Fibroblast of the aortic adventitia (primary cell): ENCODE measurements at regions not wholly inside any gene's neighbourhood (a gene's known extent, or its start where the extent isn't known, plus 50 kb on each side); places are given as distances from the start of the nearest gene placed in this dataset.

Experiments
- DNase-seq: peaks from one replicate; pipeline ENCODE4 v3.0.0-alpha.2; 2010; ENCODE audit warnings: low read depth
- H3K4me3 ChIP-seq: 2 replicates; pipeline ENCODE4 v1.5.1; 2011; ENCODE audit warnings: low read depth, mild to moderate bottlenecking, control low read depth, low read length, moderate library complexity
- TF ChIP-seq, protein P1 (sequence below): IDR thresholded peaks from 2 replicates; pipeline ENCODE4 v1.5.1; 2011; ENCODE audit warnings: mild to moderate bottlenecking, low read length, control low read depth, inconsistent platforms; ENCODE audit not compliant: insufficient read depth

DNA sequence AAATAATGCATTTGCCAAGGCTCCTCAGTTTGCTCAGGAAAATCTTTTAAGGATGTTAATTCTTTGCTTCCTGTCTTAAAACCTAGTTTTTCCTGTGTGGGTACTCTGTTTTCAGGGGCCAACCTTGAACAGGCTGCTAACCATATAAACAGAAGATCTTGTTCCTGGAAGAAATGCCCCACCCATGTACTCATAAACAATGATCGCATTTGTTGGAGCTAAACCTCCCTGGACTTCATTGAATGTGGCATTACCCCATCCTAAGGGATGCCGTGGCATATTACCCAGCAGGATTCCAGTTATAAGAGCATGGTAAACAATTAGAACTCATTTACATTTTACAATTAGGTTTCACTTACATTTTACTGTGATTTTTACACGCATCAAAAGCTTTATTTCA is 436.0 kb downstream of the ZNF608 start:
- TF ChIP-seq, protein P1, sequence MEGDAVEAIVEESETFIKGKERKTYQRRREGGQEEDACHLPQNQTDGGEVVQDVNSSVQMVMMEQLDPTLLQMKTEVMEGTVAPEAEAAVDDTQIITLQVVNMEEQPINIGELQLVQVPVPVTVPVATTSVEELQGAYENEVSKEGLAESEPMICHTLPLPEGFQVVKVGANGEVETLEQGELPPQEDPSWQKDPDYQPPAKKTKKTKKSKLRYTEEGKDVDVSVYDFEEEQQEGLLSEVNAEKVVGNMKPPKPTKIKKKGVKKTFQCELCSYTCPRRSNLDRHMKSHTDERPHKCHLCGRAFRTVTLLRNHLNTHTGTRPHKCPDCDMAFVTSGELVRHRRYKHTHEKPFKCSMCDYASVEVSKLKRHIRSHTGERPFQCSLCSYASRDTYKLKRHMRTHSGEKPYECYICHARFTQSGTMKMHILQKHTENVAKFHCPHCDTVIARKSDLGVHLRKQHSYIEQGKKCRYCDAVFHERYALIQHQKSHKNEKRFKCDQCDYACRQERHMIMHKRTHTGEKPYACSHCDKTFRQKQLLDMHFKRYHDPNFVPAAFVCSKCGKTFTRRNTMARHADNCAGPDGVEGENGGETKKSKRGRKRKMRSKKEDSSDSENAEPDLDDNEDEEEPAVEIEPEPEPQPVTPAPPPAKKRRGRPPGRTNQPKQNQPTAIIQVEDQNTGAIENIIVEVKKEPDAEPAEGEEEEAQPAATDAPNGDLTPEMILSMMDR = no peak
- DNase-seq = no peak
- no peak overlapping the region for H3K4me3 ChIP-seq

DNA sequence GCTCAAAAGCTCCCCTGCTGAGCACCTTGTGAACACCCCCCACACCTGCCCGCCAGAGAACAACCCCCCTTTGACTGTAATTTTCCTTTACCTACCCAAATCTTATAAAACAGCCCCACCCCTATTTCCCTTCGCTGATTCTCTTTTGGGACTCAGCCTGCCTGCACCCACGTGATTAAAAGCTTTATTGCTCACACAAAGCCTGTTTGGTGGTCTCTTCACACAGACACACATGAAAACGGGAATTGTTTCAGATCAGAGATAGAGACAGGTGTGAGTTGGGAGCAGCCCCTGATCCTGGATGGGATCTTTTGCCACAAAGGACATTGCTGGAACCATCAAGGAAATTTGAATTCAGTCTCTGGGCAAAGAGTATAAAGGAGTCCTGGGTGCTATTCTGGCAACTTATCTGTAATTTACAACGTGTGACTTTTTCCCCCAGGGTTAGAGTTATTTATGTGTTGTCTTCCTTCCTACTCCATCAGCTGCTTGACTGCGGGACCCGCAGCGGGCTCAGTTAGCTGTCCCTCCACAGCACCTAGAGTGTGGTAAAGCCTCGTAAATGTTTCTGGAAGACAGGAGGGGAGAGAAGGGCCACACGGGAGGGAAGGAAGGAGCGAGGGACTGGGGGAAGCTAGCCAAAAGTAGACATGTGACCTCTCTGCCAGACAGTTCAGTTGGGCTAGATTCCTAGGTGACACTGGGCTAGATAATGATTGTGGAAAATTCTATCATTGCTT is 437.0 kb downstream of the ZNF608 start:
- DNase-seq = no peak
- TF ChIP-seq, protein P1 = no peak
- no peak overlapping the region for H3K4me3 ChIP-seq

DNA sequence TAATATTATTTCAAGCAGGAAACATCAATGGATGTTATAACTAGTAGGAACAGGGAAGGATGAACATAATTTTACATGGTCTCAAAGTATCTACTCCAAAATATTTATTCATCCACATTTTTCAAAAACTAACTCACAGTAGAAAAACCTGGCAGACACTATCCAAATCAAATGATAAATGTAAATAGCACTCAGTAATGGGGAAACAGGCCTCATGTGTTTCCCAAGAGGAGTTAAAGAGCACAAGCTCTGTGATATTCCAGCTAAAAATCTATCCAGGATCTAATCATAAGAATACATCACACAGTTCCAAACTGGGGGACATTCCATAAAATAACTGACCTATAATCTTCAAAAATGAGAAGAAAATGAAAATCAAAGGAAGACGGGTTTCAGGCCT is 443.1 kb downstream of the ZNF608 start:
- DNase-seq = no peak
- H3K4me3 ChIP-seq = no peak overlapping the region
- TF ChIP-seq, protein P1 = no peak

DNA sequence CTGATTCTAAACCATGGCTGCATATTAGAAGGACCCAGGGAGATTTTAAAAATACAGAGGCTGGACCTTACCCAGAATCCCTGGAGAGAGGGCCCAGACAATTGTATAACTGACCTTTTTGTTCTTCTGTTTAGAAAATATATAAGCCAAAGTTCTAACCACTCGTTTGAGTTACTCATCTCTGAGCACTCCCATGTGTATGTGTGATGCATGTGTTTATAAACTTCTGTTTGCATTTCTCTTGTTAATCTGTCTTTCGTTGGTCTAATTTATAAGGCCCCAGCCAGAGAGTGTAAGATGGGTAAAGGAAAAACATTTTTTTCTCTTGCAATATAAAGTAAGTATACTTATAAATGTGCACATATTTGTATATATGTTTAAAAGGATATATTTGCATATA is 443.9 kb downstream of the ZNF608 start:
- H3K4me3 ChIP-seq = no peak overlapping the region
- DNase-seq = no peak
- TF ChIP-seq, protein P1 = no peak

DNA sequence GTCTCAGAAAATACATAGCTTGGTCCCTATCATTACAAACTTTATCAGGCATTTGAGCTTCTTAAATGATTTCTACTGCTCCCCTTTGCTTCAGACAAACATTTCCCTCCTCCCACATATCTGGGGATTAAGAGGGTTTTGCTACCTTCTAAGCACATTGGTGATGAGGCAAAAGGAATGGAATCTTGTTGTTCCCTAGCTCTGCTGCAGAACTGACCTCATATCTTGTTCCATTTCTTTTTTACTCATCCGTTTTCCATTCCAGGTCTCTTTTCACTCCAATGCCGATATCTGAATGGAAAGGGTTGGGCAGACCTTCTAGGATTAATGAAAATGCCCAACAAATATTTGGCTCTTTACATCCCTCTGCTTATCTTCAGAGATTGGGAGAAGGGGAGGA is 444.6 kb downstream of the ZNF608 start:
- no peak overlapping the region for H3K4me3 ChIP-seq
- DNase-seq = peak; percentile 12
- TF ChIP-seq, protein P1 = no peak

DNA sequence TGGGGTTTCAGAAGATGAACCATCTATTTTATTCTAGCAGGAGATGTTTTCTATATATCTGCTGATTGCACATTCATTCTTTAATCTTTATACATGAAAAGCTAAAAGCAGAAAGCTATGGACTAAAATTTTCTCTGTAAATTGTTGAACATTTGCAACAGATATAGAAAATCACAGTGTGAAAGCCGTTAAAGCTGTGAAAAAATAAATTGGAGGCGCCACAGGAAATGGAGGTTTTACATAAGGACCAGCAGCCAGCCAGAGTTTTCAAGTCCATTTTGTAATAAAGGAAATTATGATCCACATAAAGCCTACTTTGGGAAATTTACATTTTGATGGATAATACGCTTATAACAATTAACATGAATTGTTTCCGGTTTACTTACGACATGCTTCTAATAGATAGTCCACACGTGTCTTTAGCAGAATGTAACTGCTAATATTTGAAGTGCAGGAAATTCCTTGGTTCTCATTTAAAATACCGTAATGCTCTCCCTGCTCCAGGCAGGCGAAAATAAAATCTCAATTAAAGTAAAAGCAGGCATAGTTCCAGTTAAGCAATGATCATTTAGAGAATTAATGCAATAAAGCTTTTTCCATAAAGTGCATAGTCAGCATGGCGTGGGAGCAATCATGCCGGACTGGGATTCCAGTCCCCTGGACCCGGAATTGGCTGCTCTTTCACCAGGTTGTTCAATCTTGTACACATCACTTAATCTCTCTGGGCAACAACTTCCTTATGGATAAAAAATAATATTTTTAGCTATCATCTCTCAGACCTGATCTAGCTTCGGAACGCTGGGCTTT is 445.4 kb downstream of the ZNF608 start:
- TF ChIP-seq, protein P1 = no peak
- DNase-seq = no peak

More for the DNA sequence above, 445.4 kb downstream of the ZNF608 start:
- H3K4me3 ChIP-seq = no peak overlapping the region
